PFSK-1 (cell line): ENCODE measurements at regions not wholly inside any gene's neighbourhood (a gene's known extent, or its start where the extent isn't known, plus 50 kb on each side); places are given as distances from the start of the nearest gene placed in this dataset.

Experiments
- TAF1 ChIP-seq: IDR thresholded peaks from 2 replicates; pipeline ENCODE4 v1.6.1; 2012; ENCODE audit warnings: low read length, control low read depth, borderline replicate concordance; ENCODE audit not compliant: insufficient read depth
- TF ChIP-seq, protein P1 (sequence below), 2 experiments: IDR thresholded peaks; 2 replicates each; pipeline versions ENCODE4 v1.6.1 to v1.8.0; 2011 to 2012; ENCODE audit warnings: low read depth in 2 of 2, low read length in 2 of 2, control low read depth in 1 of 2, inconsistent platforms in 1 of 2, mild to moderate bottlenecking in 1 of 2, moderate library complexity in 1 of 2; ENCODE audit not compliant: insufficient read depth in 1 of 2

DNA sequence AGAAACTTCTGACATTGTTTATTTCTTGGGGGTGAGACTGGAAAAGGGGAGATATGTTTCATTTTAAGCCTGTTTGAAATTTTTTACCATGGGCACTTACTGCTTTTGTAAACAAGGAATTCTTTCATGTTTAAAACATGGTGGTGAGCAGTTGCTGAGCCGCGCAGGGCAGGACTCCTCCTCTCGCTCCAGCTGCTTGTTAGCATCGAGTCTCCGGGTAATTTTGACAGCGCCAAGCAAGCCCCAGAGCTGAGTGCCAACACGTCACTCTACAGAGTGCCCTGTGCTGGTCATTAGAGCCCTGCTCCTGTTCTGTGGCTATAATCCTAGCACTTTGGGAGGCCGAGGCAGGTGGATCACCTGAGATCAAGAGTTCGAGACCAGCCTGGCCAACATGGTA is 116.5 kb upstream of the MSX2 start:
- no peak for TF ChIP-seq TAF1
- TF ChIP-seq, protein P1, sequence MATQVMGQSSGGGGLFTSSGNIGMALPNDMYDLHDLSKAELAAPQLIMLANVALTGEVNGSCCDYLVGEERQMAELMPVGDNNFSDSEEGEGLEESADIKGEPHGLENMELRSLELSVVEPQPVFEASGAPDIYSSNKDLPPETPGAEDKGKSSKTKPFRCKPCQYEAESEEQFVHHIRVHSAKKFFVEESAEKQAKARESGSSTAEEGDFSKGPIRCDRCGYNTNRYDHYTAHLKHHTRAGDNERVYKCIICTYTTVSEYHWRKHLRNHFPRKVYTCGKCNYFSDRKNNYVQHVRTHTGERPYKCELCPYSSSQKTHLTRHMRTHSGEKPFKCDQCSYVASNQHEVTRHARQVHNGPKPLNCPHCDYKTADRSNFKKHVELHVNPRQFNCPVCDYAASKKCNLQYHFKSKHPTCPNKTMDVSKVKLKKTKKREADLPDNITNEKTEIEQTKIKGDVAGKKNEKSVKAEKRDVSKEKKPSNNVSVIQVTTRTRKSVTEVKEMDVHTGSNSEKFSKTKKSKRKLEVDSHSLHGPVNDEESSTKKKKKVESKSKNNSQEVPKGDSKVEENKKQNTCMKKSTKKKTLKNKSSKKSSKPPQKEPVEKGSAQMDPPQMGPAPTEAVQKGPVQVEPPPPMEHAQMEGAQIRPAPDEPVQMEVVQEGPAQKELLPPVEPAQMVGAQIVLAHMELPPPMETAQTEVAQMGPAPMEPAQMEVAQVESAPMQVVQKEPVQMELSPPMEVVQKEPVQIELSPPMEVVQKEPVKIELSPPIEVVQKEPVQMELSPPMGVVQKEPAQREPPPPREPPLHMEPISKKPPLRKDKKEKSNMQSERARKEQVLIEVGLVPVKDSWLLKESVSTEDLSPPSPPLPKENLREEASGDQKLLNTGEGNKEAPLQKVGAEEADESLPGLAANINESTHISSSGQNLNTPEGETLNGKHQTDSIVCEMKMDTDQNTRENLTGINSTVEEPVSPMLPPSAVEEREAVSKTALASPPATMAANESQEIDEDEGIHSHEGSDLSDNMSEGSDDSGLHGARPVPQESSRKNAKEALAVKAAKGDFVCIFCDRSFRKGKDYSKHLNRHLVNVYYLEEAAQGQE (IDR thresholded peaks at IDR 0.05; ENCODE audit: insufficient read depth in 1 of 2, low read depth in 2 of 2, low read length in 2 of 2) = no peak
